B cell (primary cell): ENCODE measurements at regions not wholly inside any gene's neighbourhood (a gene's known extent, or its start where the extent isn't known, plus 50 kb on each side); places are given as distances from the start of the nearest gene placed in this dataset.

Experiments
- ATAC-seq: fragments of 200-7000 bp; cut with Tn5 transposase; one replicate; pipeline ENCODE4 v1.10.0; 2021; ENCODE audit warnings: low read depth, mild to moderate bottlenecking, moderate number of reproducible peaks, moderate library complexity
- CTCF ChIA-PET: fragments of 350-600 bp; sonication (Branson Sonifier 250); formaldehyde crosslinking; loops from one replicate; lab custom pipeline; 2021; ENCODE audit warnings: antibody characterized with exemption, inconsistent platforms; lab: Charles Lee
- POLR2A ChIA-PET: fragments of 350-600 bp; sonication (Branson Sonifier 250); formaldehyde crosslinking; loops from one replicate; lab custom pipeline; 2021; ENCODE audit warnings: antibody characterized with exemption; lab: Charles Lee
- DNase-seq: peaks from one replicate; pipeline ENCODE4 v3.0.0; 2013
- H2AFZ ChIP-seq: 2 replicates; pipeline ENCODE4 v1.6.1; 2012; ENCODE audit warnings: mild to moderate bottlenecking, low read depth, low read length; ENCODE audit not compliant: insufficient read depth, poor library complexity, severe bottlenecking
- H3K27ac ChIP-seq, 2 donors: 1 replicate in 1 of 2; 2 replicates in 1 of 2; pipeline ENCODE4 v1.5.1; 2012 to 2013; ENCODE audit warnings: low read length in 2 of 2, mild to moderate bottlenecking in 2 of 2, moderate library complexity in 1 of 2
- H3K27me3 ChIP-seq, 4 experiments: fragments of 200-600 bp in 1 of 4; sonication (generic) in 1 of 4; replicated peaks in 1 of 4; 1 replicate in 2 of 4; 2 replicates in 2 of 4; pipeline versions ENCODE4 v1.6.1 to v1.7.0; 2013 to 2016; ENCODE audit warnings: low read length in 3 of 4, mild to moderate bottlenecking in 2 of 4, mixed read lengths in 1 of 4, moderate library complexity in 1 of 4; ENCODE audit not compliant: insufficient read depth in 4 of 4, control insufficient read depth in 3 of 4; ENCODE audit errors: control extremely low read depth in 1 of 4
- H3K36me3 ChIP-seq, 2 experiments: replicated peaks in 1 of 2; 1 replicate in 1 of 2; 2 replicates in 1 of 2; pipeline versions ENCODE4 v1.6.1 to v1.7.1; 2013; ENCODE audit warnings: low read length in 1 of 2; ENCODE audit not compliant: insufficient read depth in 2 of 2, control insufficient read depth in 1 of 2; ENCODE audit errors: control extremely low read depth in 1 of 2, extremely low read depth in 1 of 2
- H3K4me1 ChIP-seq, 2 donors: fragments of 200-600 bp in 1 of 2; sonication (generic) in 1 of 2; 1 replicate in 1 of 2; 2 replicates in 1 of 2; pipeline versions ENCODE4 v1.5.1 to v1.6.1; 2013 to 2017; ENCODE audit warnings: low read length in 2 of 2; ENCODE audit not compliant: control insufficient read depth in 2 of 2, insufficient read depth in 2 of 2
- H3K4me2 ChIP-seq: replicated peaks from 2 replicates; pipeline ENCODE3; 2012; ENCODE audit warnings: mild to moderate bottlenecking, low read depth, low read length; ENCODE audit not compliant: poor library complexity, severe bottlenecking
- H3K4me3 ChIP-seq, 5 experiments: fragments of 200-600 bp in 1 of 5; sonication (generic) in 1 of 5; 1 replicate in 3 of 5; 2 replicates in 2 of 5; pipeline versions ENCODE4 v1.5.1 to v1.7.0; 2011 to 2016; ENCODE audit warnings: low read length in 4 of 5, mild to moderate bottlenecking in 4 of 5, low read depth in 2 of 5, control low read depth in 1 of 5, moderate library complexity in 1 of 5; ENCODE audit not compliant: insufficient read depth in 1 of 5; ENCODE audit errors: control extremely low read depth in 1 of 5, extremely low read depth in 1 of 5
- H3K79me2 ChIP-seq: fragments of 200-600 bp; sonication (generic); one replicate; pipeline ENCODE4 v1.6.0; 2016; ENCODE audit warnings: low read length; ENCODE audit not compliant: control insufficient read depth, insufficient read depth
- H3K9ac ChIP-seq: fragments of 200-600 bp; sonication (generic); 2 replicates; pipeline ENCODE4 v1.6.1; 2017; ENCODE audit warnings: mild to moderate bottlenecking, low read length, moderate library complexity
- H3K9me3 ChIP-seq, 3 donors: one replicate each; pipeline versions ENCODE4 v1.6.1 to v1.7.1; 2013; ENCODE audit warnings: low read length in 2 of 3; ENCODE audit not compliant: control insufficient read depth in 2 of 3, insufficient read depth in 1 of 3; ENCODE audit errors: control extremely low read depth in 1 of 3
- H4K20me1 ChIP-seq: 2 replicates; pipeline ENCODE4 v1.6.0; 2012; ENCODE audit warnings: mild to moderate bottlenecking, low read length; ENCODE audit not compliant: insufficient read depth, control insufficient read depth, poor library complexity, severe bottlenecking
- H3K27ac Mint-ChIP-seq: one replicate; pipeline ENCODE4 v1.8.0; 2021; ENCODE audit warnings: mixed read lengths
- H3K27me3 Mint-ChIP-seq: one replicate; pipeline ENCODE4 v1.8.0; 2021; ENCODE audit warnings: mixed read lengths
- H3K4me1 Mint-ChIP-seq: one replicate; pipeline ENCODE4 v1.8.0; 2021; ENCODE audit warnings: mixed read lengths
- H3K4me3 Mint-ChIP-seq: one replicate; pipeline ENCODE4 v1.8.0; 2021; ENCODE audit warnings: mixed read lengths
- H3K9me3 Mint-ChIP-seq: one replicate; pipeline ENCODE4 v1.8.0; 2022; ENCODE audit warnings: mixed read lengths; ENCODE audit not compliant: insufficient read depth
- CTCF ChIP-seq: fragments of 200-600 bp; IDR thresholded peaks from one replicate; pipeline ENCODE4 v1.8.0; 2022; ENCODE audit warnings: antibody characterized with exemption, mild to moderate bottlenecking
- EZH2 ChIP-seq: IDR thresholded peaks from 2 replicates; pipeline ENCODE4 v1.6.1; 2012; ENCODE audit warnings: borderline replicate concordance, low read depth, mild to moderate bottlenecking, moderate library complexity, low read length; ENCODE audit not compliant: insufficient read depth, poor library complexity, severe bottlenecking
- WGBS: methylation state at CpG from one replicate; pipeline ENCODE4 v1.1.5; 2013; ENCODE audit warnings: missing lambda C conversion rate; ENCODE audit not compliant: insufficient coverage; 5-methylcytosine and 5-hydroxymethylcytosine counted together
- intact Hi-C: fragments of 100-400 bp; cut with micrococcal nuclease; formaldehyde crosslinking; loops from one replicate; pipeline ENCODE4 v1.10.0; 2022

- Histone ChIP-seq H2AFZ (no peak overlapping the region), H3K36me3 (no peaks in the 10 kb centered on the region), H3K4me3 (no peak overlapping the region), H3K9me3 (no peaks in the 10 kb centered on the region), H3K9ac (no peak overlapping the region), H3K4me2 (no peak overlapping the region), H3K27me3 (no peaks in the 10 kb centered on the region), H3K4me1 (no peaks in the 10 kb centered on the region), H3K79me2 (no peaks in the 10 kb centered on the region), H4K20me1 (no peaks in the 10 kb centered on the region), H3K27ac (no peak overlapping the region)
- POLR2A ChIA-PET, result no interaction called here
- Mint-ChIP-seq H3K27ac (no peak overlapping the region), H3K9me3 (no peaks in the 10 kb centered on the region), H3K4me3 (no peak overlapping the region), H3K4me1 (no peaks in the 10 kb centered on the region), H3K27me3 (no peaks in the 10 kb centered on the region)
- no peak for DNase-seq
- CTCF ChIA-PET, result no interaction called here
- no peak for ATAC-seq
- 93% methylated on average over 4 of the region's 5 CpGs for WGBS
- TF ChIP-seq EZH2, result no peak
- TF ChIP-seq CTCF, result no peak
- intact Hi-C loops, result no loop called here
These were observed 94.7 kb upstream of the NEIL3 start for GRCh38 chr4:177214935-177215334.

- no peak for TF ChIP-seq EZH2
- TF ChIP-seq CTCF, result no peak
These were observed 89.3 kb upstream of the NEIL3 start for GRCh38 chr4:177220376-177220775.

More at GRCh38 chr4:177220376-177220775, 89.3 kb upstream of the NEIL3 start:
- no peak overlapping the region for H2AFZ ChIP-seq
- H3K27ac ChIP-seq, result no peak overlapping the region
- DNase-seq (no peak), ATAC-seq (no peak)
- POLR2A ChIA-PET, result no interaction called here
- 92% methylated on average over 2 of the region's 4 CpGs for WGBS
- no peaks in the 10 kb centered on the region for H3K4me1 ChIP-seq
- Mint-ChIP-seq H3K4me1 (no peaks in the 10 kb centered on the region), H3K27me3 (no peaks in the 10 kb centered on the region), H3K9me3 (no peaks in the 10 kb centered on the region), H3K4me3 (no peak overlapping the region), H3K27ac (no peak overlapping the region)
- no peaks in the 10 kb centered on the region for H3K27me3 ChIP-seq
- no peaks in the 10 kb centered on the region for H3K79me2 ChIP-seq
- intact Hi-C loops, result no loop called here
- CTCF ChIA-PET, result no interaction called here
- H3K36me3 ChIP-seq, result no peaks in the 10 kb centered on the region
- H3K9ac ChIP-seq, result no peak overlapping the region
- no peak overlapping the region for H3K4me3 ChIP-seq
- no peaks in the 10 kb centered on the region for H3K9me3 ChIP-seq
- no peaks in the 10 kb centered on the region for H4K20me1 ChIP-seq
- no peak overlapping the region for H3K4me2 ChIP-seq
